ENCODE measurements at regions not wholly inside any gene's neighbourhood (a gene's known extent, or its start where the extent isn't known, plus 50 kb on each side); places are given as distances from the start of the nearest gene placed in this dataset.

DNA sequence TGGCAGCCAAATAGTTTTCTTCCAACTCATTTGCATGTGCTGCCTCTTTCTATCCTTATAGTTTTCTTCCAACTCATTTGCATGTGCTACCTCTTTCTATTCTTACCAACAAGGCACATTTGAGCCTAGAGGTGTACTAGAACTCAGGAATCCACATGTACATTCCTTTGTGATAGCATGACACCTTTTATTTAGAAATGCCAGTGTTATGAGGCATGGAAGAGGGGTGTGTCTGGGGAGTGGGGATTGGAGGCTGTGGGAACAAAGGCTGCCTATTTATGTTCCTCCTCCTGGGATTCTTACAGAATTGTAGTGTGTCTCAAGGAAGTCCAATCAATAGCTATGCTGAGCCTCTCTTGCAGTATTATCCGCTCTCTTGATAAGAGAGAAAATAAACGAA is 966.7 kb downstream of the PCDH17 start:
- no peak for TF ChIP-seq CTCF (IDR thresholded peaks at IDR 0.05)
- TF ChIP-seq POLR2A (IDR thresholded peaks at IDR 0.05) = no peak

Data from heart left ventricle (tissue), 13 donors.